Activated CD8-positive, alpha-beta memory T cell treated with anti-CD3 and anti-CD28 coated beads, Interleukin-2, amount 50 U/mL, for 1 hour (primary cell): ENCODE measurements at regions not wholly inside any gene's neighbourhood (a gene's known extent, or its start where the extent isn't known, plus 50 kb on each side); places are given as distances from the start of the nearest gene placed in this dataset.

Source experiments
- DNase-seq: peaks from one replicate; pipeline ENCODE4 v3.0.0-alpha.2; 2020; ENCODE audit errors: extremely low read depth

DNA sequence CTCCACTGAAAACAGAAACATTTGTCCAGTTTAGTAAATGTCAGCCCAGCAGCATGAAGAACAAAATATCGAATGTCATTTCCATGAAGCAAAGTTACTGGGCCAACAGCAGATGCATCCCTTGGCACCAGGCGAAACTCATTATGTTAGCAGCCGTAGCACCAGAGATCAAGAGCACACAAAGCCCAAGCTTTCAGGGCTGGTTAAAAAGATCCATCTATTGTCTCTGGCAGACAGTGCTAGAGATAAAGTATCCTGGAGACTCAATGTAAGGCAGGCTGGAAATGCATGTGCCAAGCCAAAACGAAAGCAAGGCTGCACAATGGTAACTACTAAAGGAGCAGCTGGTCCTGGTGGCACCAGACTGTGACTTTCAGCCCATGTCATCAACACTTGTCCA lies 120.3 kb upstream of the PLEKHG7 start:
- DNase-seq, result no peak

DNA sequence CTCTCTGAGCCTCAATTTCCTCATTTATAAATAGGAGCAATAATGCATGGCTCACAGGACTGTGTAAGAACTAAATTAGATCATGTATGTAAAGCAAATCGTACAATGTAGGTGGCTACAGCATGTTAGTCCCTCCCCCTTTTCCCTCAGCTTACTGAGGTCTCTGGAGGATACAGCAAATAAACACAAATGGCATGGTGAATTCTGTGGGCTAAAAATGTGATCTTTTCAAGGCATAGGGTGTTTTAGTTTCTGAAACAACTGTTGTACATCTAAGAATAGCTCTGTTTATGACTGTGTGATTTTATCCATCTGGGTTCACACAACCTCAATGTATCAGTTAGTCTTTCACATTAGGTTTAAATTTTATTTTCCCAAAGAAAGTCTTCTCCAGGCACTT lies 121.2 kb upstream of the PLEKHG7 start:
- DNase-seq, result no peak

- no peak for DNase-seq
Observed at GRCh38 chr12:92574911-92575570, 127.7 kb upstream of the PLEKHG7 start.

DNA sequence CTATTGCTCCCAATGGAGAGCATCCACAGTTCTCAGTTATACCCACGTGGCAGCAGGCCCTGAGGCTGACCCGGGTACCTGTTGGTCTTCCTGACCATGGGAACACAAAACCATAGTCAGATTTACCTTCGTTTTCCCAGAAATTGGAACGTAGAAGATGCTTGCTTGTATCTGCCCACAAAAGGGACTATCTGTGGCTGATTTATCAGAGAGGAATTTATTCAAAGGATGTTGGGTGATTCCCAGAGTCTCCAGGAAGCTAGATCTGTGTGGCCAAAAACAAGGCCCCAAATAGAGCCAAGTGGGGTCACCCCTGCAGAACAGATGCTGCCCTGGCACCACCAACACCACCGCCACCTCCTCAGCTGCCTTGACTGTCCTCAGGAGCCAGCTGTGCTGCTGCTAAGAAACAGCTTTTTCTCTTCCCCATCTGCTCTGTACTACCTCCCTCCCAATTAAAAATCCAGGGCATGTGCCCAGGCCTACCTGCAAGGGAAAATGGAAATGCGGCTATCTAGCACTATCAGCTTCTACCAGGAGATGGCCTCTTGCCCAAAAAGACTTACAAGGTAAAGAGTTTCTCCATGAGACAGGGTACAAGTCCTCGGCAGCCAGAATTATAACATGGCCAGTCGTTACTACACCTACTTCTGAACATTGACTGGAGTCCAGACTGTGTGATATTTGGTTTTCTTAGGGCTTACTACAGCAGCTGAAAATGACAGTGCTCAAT lies 128.6 kb upstream of the PLEKHG7 start:
- no peak for DNase-seq

DNA sequence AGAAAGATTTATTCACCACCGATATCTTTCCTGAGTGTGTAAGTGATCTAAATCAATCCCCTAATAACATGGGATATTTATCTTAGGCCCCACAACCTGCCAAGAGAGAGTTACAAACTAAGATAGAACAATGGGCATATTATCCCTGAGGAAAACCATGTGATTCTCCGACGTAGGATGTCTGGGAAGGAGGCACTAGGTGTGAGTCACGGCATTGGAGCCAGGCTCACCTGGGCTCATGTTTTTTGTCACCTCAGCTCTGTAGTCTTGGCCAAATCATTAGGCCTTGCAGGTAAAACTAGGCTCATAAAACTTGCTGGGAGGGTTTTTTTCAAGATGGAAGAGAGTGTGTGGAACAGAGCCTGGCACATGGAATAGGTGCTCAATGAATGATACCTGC lies 129.7 kb upstream of the PLEKHG7 start:
- DNase-seq, result no peak

- no peak for DNase-seq
Observed at GRCh38 chr12:92571844-92572543, 130.8 kb upstream of the PLEKHG7 start.

DNA sequence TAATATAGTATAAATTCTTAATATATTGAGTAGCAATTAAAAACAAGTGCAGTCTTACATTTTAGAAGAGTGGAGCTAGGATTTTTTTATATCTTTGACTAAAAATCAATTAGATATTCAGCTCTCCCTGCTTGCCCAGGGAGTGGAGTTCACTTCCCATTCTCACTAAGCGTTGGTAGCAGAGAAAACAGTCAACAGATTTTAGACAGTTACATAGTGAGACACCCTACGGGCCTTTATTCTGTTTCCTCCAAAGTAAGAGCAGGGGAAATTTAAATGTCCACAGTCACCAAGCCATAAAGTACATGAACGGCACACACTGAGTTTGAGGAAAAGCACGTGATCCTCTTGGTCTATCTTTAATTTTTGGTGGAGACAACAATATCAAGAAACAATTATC lies 131.6 kb upstream of the PLEKHG7 start:
- DNase-seq, result no peak

GRCh38 chr12:92570056-92570753 lies 132.6 kb upstream of the PLEKHG7 start:
- peak; percentile 38 for DNase-seq

DNA sequence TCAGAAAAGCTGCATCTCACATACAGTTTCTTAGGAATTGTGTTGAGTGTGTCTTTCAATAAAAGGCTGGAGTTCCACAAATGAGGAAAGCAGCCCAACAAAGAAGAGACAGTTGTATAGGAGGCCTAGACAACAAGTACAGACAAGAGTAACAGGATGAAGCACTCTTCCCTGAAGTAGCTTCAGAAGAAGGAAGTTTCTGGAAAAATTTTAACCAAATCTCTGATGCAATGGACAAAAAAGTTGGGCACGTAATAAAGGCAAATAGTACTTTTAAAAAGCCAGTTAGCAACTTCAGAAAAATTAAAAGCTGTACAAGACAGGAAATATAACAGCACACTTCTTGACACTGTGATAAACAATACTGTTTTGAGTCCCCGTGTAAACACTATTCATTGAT lies 134.1 kb upstream of the PLEKHG7 start:
- DNase-seq, result no peak

DNA sequence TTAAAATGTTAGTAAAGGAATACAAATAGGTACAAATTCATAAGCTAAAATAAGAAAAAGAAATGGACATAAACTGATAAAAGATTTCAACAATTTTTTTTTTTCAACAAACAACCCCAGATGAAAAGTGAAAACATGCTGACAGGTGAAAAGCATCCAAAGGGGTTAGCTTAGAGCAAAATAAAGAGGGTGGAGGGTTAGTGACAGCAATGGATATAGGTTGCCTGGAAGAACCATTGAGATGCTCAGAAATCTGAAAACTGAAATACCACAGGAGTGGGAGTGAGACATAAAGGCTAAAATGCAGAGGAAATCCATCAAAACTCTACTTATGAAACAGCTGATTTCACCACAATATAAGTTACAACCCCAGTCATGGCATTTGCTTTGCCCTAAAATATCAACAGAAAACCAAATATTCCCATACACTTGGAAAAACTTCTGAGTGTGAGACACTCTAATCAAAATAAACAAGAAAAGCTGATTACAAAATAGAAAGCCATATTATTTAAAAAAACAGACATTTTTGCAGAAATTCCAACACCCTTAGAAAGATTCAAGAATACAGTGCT lies 136.3 kb upstream of the PLEKHG7 start:
- DNase-seq, result no peak

DNA sequence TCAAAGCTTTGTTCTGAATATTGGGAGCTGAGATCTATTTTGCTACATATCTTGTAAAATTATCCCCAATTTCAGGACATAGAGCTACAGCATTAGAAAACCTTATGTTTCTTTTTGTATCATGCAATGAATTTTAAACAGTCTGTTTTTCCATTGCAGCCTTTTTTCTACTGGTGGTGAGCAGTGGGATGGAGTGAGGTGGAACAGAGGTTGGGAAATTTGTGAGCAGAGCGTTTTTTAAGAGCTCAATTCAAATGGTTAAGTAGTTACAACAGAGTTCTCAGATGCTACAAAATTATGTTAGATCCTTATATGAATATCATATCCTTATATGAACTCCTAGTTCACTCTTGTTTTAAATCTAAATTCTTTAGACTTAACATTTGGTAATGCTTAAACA lies 139.0 kb upstream of the PLEKHG7 start:
- no peak for DNase-seq

- no peak for DNase-seq
Observed at GRCh38 chr12:92562063-92562734, 140.6 kb upstream of the PLEKHG7 start.

- no peak for DNase-seq
Observed at GRCh38 chr12:92561543-92561899, 141.3 kb upstream of the PLEKHG7 start.

- DNase-seq, result no peak
Observed at GRCh38 chr12:92560713-92561542, 141.9 kb upstream of the PLEKHG7 start.

DNA sequence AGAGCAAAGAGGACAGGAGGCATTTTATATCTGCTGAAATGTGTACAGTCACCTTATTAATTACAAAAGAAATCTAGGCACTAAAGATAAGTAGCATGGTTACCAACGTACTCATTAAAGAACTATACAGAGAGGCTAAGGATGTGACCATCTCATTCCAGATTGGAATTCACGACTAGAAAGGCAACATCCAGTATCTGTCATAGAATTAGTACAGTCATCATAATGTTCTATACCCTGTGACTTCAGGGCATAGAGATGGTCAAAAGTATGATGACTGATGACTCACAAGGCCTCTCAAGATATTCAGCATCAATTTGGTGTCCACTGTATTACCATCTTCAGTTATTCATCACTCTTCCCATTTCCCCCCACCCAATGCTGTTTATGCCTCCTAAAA lies 144.0 kb upstream of the PLEKHG7 start:
- no peak for DNase-seq

DNA sequence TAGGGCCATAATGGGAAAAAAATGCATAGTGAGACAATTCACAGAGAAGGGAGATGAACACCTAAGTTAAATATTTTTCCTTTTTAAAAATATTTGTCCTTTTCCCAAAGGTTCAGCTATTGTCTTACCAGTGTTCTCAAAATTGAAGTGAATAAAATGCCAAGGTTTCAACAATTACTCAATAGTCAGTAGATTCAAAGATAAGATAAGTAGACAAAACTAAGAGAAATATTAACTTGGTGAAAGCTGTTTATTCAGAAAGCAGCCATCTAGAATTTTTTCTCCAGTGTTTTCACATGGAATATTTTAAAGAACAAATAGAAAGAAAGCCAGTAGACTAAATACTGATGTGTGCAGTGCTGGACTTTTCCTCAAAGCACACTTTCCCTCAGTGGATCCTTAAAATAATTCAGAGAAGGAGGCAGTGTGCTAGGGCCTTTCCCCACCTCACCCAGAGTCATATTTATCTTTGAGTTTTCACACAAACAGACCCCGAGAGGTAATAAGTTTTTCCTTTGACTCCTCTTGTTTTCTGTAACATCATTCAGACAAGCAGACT lies 144.5 kb upstream of the PLEKHG7 start:
- DNase-seq, result no peak

GRCh38 chr12:92557422-92557724 lies 145.4 kb upstream of the PLEKHG7 start:
- DNase-seq, result no peak

GRCh38 chr12:92556637-92557421 lies 146.0 kb upstream of the PLEKHG7 start:
- no peak for DNase-seq

DNA sequence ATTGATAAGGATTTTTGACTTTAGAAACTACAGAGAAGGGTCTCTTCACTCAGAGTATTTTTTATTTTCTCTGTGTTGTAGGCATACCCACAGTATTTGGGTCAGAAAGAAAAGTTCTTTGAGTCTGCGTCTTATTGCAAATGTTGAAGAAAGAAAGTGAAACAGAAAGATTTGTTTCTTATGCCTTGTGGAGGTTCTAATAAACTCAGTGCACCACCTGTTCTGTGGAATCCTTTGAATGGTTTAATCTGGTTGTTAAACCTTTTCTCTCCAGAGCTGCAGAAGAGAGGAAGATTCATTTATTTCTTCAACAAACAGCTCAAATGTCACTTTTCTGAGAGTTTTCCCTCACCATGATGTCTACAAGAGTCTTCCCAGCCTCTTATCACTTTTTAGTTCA lies 146.6 kb upstream of the PLEKHG7 start:
- no peak for DNase-seq
